GM21737 (cell line): ENCODE measurements at regions not wholly inside any gene's neighbourhood (a gene's known extent, or its start where the extent isn't known, plus 50 kb on each side); places are given as distances from the start of the nearest gene placed in this dataset.

Experiments used
- ATAC-seq: cut with Tn5 transposase; IDR thresholded peaks from one replicate; pipeline ENCODE4 v1.9.1; 2021; ENCODE audit warnings: mild to moderate bottlenecking, moderate library complexity; ENCODE audit not compliant: unreplicated experiment

DNA sequence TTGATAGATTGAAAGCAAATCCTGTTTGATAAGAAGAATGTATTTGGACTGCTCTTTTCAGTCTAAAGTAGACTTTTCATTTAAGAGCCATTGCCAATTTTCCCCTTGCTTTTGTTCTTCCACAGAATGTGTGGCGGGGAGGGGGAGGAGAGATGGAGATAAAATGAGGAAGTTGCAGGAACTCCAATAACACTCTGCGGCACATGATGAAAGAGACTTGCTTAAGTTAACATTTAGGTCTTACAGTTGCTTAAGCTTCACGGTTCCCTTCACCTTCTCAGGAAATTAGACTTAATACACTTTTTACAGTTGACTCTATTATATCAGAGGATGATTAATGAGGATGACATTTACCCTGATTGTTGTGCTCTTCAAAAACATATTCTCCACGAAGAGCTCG, 537.3 kb downstream of the TMTC2 start:
- no peak for ATAC-seq

DNA sequence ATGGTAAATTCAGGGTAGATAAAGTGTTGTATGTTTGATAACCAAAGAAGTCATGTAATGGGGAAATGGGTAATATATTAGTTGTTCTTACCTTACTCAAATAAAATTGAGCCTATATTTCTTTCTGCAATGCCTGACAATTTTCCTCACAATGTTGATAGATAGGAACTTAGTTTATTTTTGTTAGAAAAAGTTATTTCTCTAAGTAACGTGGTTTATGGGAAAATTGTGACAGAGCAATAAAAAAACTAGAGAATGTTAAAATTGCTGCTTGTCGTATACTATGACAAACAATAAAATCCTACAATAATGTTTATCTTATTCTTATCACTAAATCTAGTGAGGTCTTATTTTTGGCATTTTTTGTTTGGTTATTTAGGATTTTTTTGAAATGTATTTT, 534.1 kb downstream of the TMTC2 start:
- ATAC-seq, result no peak

GRCh38 chr12:83216230-83216629, 529.5 kb downstream of the TMTC2 start:
- ATAC-seq, result no peak

DNA sequence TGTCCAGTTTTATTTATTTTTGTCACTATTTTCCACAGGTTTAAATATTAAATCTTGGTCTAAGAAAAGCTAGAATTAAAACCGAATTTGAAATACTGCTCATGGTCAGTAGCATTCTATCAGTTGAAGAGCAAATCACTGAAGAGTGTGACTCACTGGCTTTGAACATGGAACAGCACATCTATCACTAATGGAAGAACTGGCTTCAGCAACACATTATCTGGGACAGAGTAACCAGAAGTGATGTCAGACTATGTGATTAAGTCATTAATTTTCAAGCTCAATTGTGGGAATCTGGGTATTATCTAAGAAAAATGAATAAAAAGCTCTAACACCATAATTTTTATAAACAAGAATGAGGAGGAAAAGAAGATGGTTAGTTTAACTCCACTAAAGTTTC, 527.5 kb downstream of the TMTC2 start:
- ATAC-seq, result no peak

- ATAC-seq, result no peak
Measured at GRCh38 chr12:83210933-83211332, 524.2 kb downstream of the TMTC2 start.

DNA sequence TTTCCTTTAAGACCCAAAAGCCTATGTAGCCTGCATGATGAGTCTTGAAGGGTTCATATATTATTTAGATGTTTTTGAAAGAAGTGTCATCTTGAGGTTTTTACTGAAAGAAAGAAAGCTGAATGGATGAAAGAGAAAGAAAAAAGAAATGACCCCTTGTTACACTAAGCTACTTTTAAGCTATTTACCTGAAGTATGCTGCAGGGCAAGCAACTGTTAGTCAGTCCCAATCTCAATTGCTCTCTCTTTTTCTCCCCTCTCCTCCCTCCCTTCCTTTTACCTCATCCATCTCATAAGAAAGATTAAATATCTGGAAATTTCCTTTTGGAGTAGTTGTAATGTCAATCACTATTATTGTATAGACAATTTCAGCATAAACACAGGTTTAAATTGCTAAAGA, 512.4 kb downstream of the TMTC2 start:
- ATAC-seq, result no peak

DNA sequence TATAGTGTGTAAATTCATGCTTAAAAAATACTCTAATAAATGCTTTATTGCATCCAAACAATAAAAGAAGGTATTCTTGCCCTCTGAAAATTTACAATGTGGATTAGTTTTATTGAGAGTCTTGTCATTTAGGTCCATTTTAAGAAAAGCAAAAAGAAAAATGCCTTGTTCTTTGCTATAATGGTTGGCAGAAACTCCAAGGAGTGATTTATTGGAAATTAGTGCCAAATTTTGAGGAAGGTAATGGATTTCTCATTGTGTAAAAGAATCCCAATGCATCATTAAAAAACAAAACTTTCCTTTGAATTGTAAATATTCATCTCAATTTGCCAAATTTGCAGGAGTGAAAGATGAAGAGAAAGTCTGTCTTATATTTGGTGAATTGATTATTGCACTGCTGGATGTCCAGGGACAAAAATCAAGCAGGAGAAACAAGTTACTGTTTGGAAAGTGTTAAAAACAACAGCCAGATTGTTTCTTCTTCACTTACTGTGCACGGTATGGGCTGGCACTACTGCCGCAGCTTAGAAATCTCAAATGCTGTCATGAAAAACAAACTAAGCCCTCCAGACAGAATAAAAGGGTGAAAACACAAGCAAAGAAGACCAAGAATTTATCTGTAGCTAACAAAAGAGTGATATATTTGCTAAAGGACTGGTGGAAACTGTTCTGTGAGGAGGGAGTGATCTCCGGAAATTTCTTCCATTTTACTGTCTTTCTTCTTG, 511.7 kb downstream of the TMTC2 start:
- no peak for ATAC-seq

GRCh38 chr12:83197483-83197914, 510.8 kb downstream of the TMTC2 start:
- no peak for ATAC-seq

DNA sequence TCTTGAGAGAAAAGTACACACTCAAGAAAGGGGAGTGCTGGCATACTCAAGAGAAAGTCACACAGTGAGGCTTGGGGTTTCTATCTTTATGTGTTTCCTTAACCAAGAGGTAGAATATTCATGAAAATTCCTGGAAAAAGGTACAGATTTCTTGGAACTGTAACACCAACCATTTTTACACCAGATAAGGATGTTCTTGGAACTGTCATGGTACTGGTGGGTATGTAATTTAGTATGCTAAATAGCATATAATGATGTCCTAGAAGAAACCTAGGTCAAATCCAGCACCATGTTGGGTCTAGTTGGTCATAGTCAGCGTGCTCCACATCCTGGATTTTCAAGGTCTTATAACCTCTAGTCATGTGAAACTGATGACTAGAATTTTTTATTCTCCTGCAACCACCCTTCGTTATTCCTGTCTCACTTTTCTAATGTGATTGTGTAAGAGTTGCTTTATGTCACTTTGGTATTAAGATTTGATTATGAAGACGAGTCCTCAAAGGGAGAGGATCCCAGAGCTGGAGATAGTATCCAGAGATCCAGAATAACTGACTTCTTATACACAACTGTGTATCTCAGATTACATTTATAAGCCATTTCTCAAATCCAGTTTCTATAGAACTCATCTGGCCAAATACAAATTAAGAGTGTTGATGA, 510.1 kb downstream of the TMTC2 start:
- ATAC-seq, result no peak

GRCh38 chr12:83190631-83191390, 504.1 kb downstream of the TMTC2 start:
- ATAC-seq, result no peak

DNA sequence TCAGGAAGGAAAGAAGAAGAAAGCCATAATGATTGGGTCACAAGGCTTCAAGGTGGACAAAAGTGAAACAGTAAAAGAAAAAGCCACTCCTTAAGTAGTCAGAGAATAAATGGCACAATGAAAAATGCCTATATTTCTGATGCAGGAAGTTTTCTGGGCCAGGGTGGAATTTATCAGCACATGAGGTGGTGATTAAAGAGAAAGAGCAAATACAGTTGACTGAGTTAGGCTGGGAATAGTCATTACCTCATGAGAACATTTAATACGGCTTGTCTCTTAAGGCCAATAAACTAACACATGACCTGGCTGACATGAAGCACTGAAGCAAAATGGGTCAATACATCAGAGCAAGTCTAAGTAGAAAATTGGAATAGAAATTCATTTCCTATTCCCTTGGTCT, 499.7 kb downstream of the TMTC2 start:
- no peak for ATAC-seq

DNA sequence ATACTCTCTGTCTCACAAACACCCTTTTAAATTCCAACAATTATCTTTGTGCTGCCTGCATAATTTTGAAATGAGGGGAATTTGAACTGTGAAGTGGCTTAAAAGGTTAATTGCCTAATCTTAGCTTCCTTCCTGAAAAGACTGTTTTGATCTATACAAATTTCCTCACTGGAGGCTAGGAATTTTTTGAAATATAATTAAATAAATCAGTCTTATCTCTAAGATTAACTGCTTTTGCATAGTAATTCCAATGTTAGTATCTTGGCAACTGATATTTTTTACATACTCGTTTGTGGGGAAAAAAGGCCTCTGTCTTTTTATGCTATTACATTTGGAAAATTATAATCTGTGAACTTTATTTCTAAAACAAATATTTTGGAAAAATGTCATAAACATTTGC, 498.5 kb downstream of the TMTC2 start:
- no peak for ATAC-seq
